ENCODE measurements at regions not wholly inside any gene's neighbourhood (a gene's known extent, or its start where the extent isn't known, plus 50 kb on each side); places are given as distances from the start of the nearest gene placed in this dataset.
"Not testable (repeated sequence)": the region's sequence is repeated elsewhere in the genome, so short reads cannot be mapped to it uniquely, and the experiment has no call there.

GRCh38 chr2:67900826-67901225 is 162.0 kb downstream of the C1D start:
- Histone ChIP-seq H3K4me1 (no peaks in the 10 kb centered on the region), H3K36me3 (no peaks in the 10 kb centered on the region), H3K9me3 (no peaks in the 10 kb centered on the region), H3K27ac (no peak overlapping the region), H3K27me3 (no peaks in the 10 kb centered on the region), H3K4me3 (no peak overlapping the region)
- TF ChIP-seq CTCF (IDR thresholded peaks at IDR 0.05) (no peak), EP300 (IDR thresholded peaks at IDR 0.05) (no peak), POLR2A (IDR thresholded peaks at IDR 0.05) (no peak)
- 90 to 100% methylated on average over 1 of the region's 1 CpG for WGBS, 2 donors
- no peak for DNase-seq (ENCODE audit: low spot score in 2 of 2)

- TF ChIP-seq CTCF (IDR thresholded peaks at IDR 0.05), result no peak
- no peak for TF ChIP-seq POLR2A (IDR thresholded peaks at IDR 0.05)
- no peak for TF ChIP-seq EP300 (IDR thresholded peaks at IDR 0.05)
- H3K4me3 ChIP-seq, result no peak overlapping the region
- no peak for DNase-seq (ENCODE audit: low spot score in 2 of 2)
- H3K9me3 ChIP-seq, result no peaks in the 10 kb centered on the region
- no peaks in the 10 kb centered on the region for H3K27me3 ChIP-seq
- 36 to 44% methylated on average over 3 of the region's 3 CpGs for WGBS, 2 donors
- no peaks in the 10 kb centered on the region for H3K4me1 ChIP-seq
- H3K36me3 ChIP-seq, result no peaks in the 10 kb centered on the region
- H3K27ac ChIP-seq, result no peak overlapping the region
Observed at GRCh38 chr2:67904566-67904965, 158.2 kb downstream of the C1D start.

GRCh38 chr2:67904966-67905365 is 157.8 kb downstream of the C1D start:
- H3K9me3 ChIP-seq, result no peaks in the 10 kb centered on the region
- no peaks in the 10 kb centered on the region for H3K36me3 ChIP-seq
- no peaks in the 10 kb centered on the region for H3K27me3 ChIP-seq
- TF ChIP-seq POLR2A (IDR thresholded peaks at IDR 0.05) (no peak), EP300 (IDR thresholded peaks at IDR 0.05) (no peak), CTCF (IDR thresholded peaks at IDR 0.05) (no peak)
- no peak overlapping the region for H3K4me3 ChIP-seq
- 63 to 77% methylated on average over 4 of the region's 4 CpGs for WGBS, 2 donors
- no peaks in the 10 kb centered on the region for H3K4me1 ChIP-seq
- H3K27ac ChIP-seq, result no peak overlapping the region
- no peak for DNase-seq (ENCODE audit: low spot score in 2 of 2)

GRCh38 chr2:67906547-67906946 is 156.3 kb downstream of the C1D start:
- H3K4me1 ChIP-seq, H3K4me3 ChIP-seq: not testable (repeated sequence)

GRCh38 chr2:67917332-67918054 is 145.3 kb downstream of the C1D start:
- H3K4me1 ChIP-seq, result no peaks in the 10 kb centered on the region
- DNase-seq (ENCODE audit: low spot score in 2 of 2), result no peak
- no peaks in the 10 kb centered on the region for H3K9me3 ChIP-seq
- H3K27me3 ChIP-seq, result no peaks in the 10 kb centered on the region
- H3K27ac ChIP-seq, result peak overlapping the region in 2 of 4 donors; percentile 18 to 39
- no peaks in the 10 kb centered on the region for H3K36me3 ChIP-seq
- TF ChIP-seq POLR2A (IDR thresholded peaks at IDR 0.05) (no peak), CTCF (IDR thresholded peaks at IDR 0.05) (no peak), EP300 (IDR thresholded peaks at IDR 0.05) (no peak)
- H3K4me3 ChIP-seq, result no peak overlapping the region
- WGBS, 2 donors, result 83 to 89% methylated on average over 2 of the region's 2 CpGs

More at GRCh38 chr2:67906547-67906946, 156.3 kb downstream of the C1D start:
- not testable (repeated sequence) for H3K36me3 ChIP-seq; DNase-seq (ENCODE audit: low spot score in 2 of 2); H3K9me3 ChIP-seq; H3K27me3 ChIP-seq; H3K27ac ChIP-seq

GRCh38 chr2:67918471-67918870 is 144.3 kb downstream of the C1D start:
- no peak overlapping the region for H3K4me3 ChIP-seq
- H3K36me3 ChIP-seq, result no peaks in the 10 kb centered on the region
- H3K9me3 ChIP-seq, result no peaks in the 10 kb centered on the region
- no peak for TF ChIP-seq POLR2A (IDR thresholded peaks at IDR 0.05)
- TF ChIP-seq CTCF (IDR thresholded peaks at IDR 0.05), result no peak
- no peak for TF ChIP-seq EP300 (IDR thresholded peaks at IDR 0.05)
- no peaks in the 10 kb centered on the region for H3K27me3 ChIP-seq
- no peak for DNase-seq (ENCODE audit: low spot score in 2 of 2)
- H3K27ac ChIP-seq, result no peak overlapping the region
- WGBS, 2 donors, result 78 to 89% methylated on average over 3 of the region's 3 CpGs
- no peaks in the 10 kb centered on the region for H3K4me1 ChIP-seq

Measured in tibial nerve (tissue), 4 donors.